ENCODE measurements at regions not wholly inside any gene's neighbourhood (a gene's known extent, or its start where the extent isn't known, plus 50 kb on each side); places are given as distances from the start of the nearest gene placed in this dataset.

DNA sequence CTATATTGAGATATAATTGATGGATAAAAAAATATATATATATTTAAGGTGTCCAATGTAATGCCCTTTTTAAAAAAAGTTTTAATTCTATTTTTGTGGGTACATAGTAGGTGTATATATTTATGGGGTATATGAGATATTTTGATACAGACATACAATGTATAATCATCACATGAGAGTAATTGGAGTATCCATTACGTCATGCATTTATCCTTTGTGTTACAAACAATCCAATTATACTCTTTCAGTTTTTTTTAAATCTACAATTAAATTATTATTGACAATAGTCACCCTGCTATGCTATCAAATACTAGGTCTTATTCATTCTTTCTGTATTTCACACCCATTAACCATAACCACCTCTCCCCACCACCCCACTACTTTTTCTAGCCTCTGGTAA lies 66.3 kb upstream of the DIPK2B start:
- DNase-seq (ENCODE audit: low read depth) = no peak

- DNase-seq (ENCODE audit: low read depth) = no peak
These were observed 65.8 kb upstream of the DIPK2B start for GRCh38 chrX:45266456-45266855.

DNA sequence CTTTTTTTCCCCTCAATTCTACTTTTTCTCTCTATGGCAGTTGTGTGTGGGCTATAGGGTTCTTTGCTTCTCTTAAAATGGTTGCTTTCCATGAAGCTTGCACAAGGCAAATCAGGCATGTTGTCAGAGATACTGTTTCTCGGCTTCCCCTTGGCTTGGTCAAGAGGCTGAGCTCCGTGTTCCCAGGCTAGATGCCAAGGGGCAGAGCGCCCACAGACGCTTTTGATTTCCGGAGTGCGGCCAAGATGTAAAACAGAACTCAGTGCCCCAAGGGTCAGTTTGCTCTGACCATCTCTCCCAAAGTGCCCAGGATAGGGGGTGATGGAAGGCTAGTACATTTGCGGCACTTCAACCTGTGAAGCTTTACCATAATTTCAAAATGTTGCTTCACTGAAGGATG lies 64.2 kb upstream of the DIPK2B start:
- no peak for DNase-seq (ENCODE audit: low read depth)

GRCh38 chrX:45261471-45261870 lies 60.8 kb upstream of the DIPK2B start:
- no peak for DNase-seq (ENCODE audit: low read depth)

- DNase-seq (ENCODE audit: low read depth) = no peak
These were observed 60.3 kb upstream of the DIPK2B start for GRCh38 chrX:45261005-45261404.

DNA sequence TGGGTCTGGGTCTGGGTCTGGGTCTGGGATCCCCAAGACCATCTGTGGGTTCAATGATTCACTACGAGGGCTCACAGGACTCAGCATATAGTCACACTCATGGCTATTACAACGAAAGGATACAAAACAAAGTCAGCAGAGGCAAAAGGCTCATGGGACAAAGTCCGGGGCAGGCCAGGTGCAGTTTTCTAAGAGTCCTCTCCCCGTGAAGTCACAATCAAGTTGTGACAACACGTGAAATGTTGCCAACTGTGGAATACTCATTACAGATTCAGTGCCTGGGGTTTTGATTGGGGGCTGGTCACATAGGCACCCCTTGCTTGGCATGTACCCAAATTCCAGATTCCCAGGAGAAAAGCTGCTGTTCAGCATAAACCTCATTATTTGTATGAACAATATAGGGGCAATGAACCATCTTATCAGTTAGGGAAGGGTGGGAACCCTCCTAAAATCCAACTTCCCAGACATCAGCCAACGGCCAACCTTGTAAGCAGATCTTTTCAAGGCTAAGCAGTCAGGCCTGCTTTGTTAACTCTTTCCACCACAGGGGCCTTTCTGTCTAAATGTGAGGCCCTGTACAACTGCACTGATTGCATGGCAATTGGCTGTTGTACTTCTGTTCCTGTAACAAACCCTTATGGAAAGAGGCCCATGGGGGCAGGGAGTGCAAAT lies 58.2 kb upstream of the DIPK2B start:
- DNase-seq (ENCODE audit: low read depth) = no peak

Measured in stimulated activated CD8-positive, alpha-beta memory T cell treated with anti-CD3 and anti-CD28 coated beads, Interleukin-15, amount 100 ng/mL, for 1 hour (primary cell).